OCI-LY1 (cell line): ENCODE measurements at regions not wholly inside any gene's neighbourhood (a gene's known extent, or its start where the extent isn't known, plus 50 kb on each side); places are given as distances from the start of the nearest gene placed in this dataset.

Experiments used
- H2AFZ ChIP-seq: fragments of 200-600 bp; sonication (generic), shearing (Covaris generic); 2 replicates; pipeline ENCODE4 v1.6.0; 2014; ENCODE audit warnings: antibody characterized with exemption, mild to moderate bottlenecking, low read length
- H3F3A ChIP-seq: fragments of 200-600 bp; sonication (generic), shearing (Covaris generic); 2 replicates; pipeline ENCODE4 v1.6.0; 2014; ENCODE audit warnings: mild to moderate bottlenecking, antibody characterized with exemption, low read length, moderate library complexity; ENCODE audit not compliant: insufficient read depth
- H3K27ac ChIP-seq: fragments of 200-600 bp; sonication (generic); 2 replicates; pipeline ENCODE4 v1.5.1; 2014; ENCODE audit warnings: low read length, mixed run types, mild to moderate bottlenecking, low read depth; ENCODE audit not compliant: poor library complexity, severe bottlenecking
- H3K27me3 ChIP-seq: fragments of 200-600 bp; sonication (generic); 2 replicates; pipeline ENCODE4 v1.6.0; 2014; ENCODE audit warnings: antibody characterized with exemption, mild to moderate bottlenecking, low read length, moderate library complexity; ENCODE audit not compliant: insufficient read depth
- H3K36me3 ChIP-seq: fragments of 200-600 bp; sonication (generic); 2 replicates; pipeline ENCODE4 v1.6.1; 2014; ENCODE audit warnings: mild to moderate bottlenecking, antibody characterized with exemption, low read length, moderate library complexity, mixed read lengths; ENCODE audit not compliant: insufficient read depth
- H3K4me1 ChIP-seq: fragments of 200-600 bp; sonication (generic); 2 replicates; pipeline ENCODE4 v1.5.1; 2014; ENCODE audit warnings: mild to moderate bottlenecking, low read length, moderate library complexity; ENCODE audit not compliant: insufficient read depth, severe bottlenecking
- H3K4me2 ChIP-seq: fragments of 200-600 bp; sonication (generic), shearing (Covaris generic); 2 replicates; pipeline ENCODE4 v1.6.1; 2014; ENCODE audit warnings: low read length
- H3K4me3 ChIP-seq: fragments of 200-600 bp; sonication (generic); 2 replicates; pipeline ENCODE4 v1.5.1; 2014; ENCODE audit warnings: low read length, low read depth, mild to moderate bottlenecking, mixed read lengths; ENCODE audit not compliant: poor library complexity, severe bottlenecking
- H3K79me2 ChIP-seq: fragments of 200-600 bp; shearing (Covaris generic); 2 replicates; pipeline ENCODE4 v1.6.1; 2016; ENCODE audit warnings: mixed run types, low read length, mixed read lengths; ENCODE audit not compliant: insufficient read depth
- H3K9ac ChIP-seq: fragments of 200-600 bp; sonication (generic), shearing (Covaris generic); 2 replicates; pipeline ENCODE4 v1.6.1; 2014; ENCODE audit warnings: mild to moderate bottlenecking, low read length, mixed read lengths
- H3K9me2 ChIP-seq: fragments of 200-600 bp; sonication (generic), shearing (Covaris generic); 2 replicates; pipeline ENCODE4 v1.6.1; 2014; ENCODE audit warnings: low read depth, mild to moderate bottlenecking, low read length, mixed read lengths
- H3K9me3 ChIP-seq: fragments of 200-600 bp; shearing (Covaris generic); 2 replicates; pipeline ENCODE4 v1.6.1; 2014; ENCODE audit warnings: low read length, mixed read lengths
- H4K20me1 ChIP-seq: fragments of 200-600 bp; sonication (generic), shearing (Covaris generic); 2 replicates; pipeline ENCODE4 v1.6.0; 2016; ENCODE audit warnings: mild to moderate bottlenecking, low read length; ENCODE audit not compliant: insufficient read depth
- CTCF ChIP-seq: fragments of 200-600 bp; sonication (generic), shearing (Covaris generic); IDR thresholded peaks from 2 replicates; pipeline ENCODE4 v1.5.1; 2017; ENCODE audit warnings: mild to moderate bottlenecking, antibody characterized with exemption, low read length, moderate library complexity, mixed read lengths
- EZH2 ChIP-seq: fragments of 200-600 bp; sonication (generic), shearing (Covaris generic); IDR thresholded peaks from 2 replicates; pipeline ENCODE4 v1.8.0; 2017; ENCODE audit warnings: borderline replicate concordance, mixed run types, mild to moderate bottlenecking, antibody characterized with exemption, low read length, moderate library complexity, mixed read lengths

GRCh38 chr14:104469591-104469990 lies 110.0 kb upstream of the C14orf180 start:
- Histone ChIP-seq H3K36me3 (no peaks in the 10 kb centered on the region), H2AFZ (no peak overlapping the region), H3K4me3 (no peak overlapping the region), H3K79me2 (no peaks in the 10 kb centered on the region), H3F3A (no peaks in the 10 kb centered on the region), H3K27ac (no peak overlapping the region), H3K9me3 (no peaks in the 10 kb centered on the region), H3K27me3 (no peaks in the 10 kb centered on the region; the same call in 1 of the 2 replicates), H3K4me2 (no peak overlapping the region), H3K4me1 (no peaks in the 10 kb centered on the region), H4K20me1 (no peaks in the 10 kb centered on the region), H3K9ac (no peak overlapping the region), H3K9me2 (no peaks in the 10 kb centered on the region)
- TF ChIP-seq CTCF (no peak), EZH2 (no peak)

GRCh38 chr14:104470588-104470987 lies 109.0 kb upstream of the C14orf180 start:
- Histone ChIP-seq H2AFZ (no peak overlapping the region), H3K9ac (no peak overlapping the region), H3K9me2 (no peaks in the 10 kb centered on the region), H4K20me1 (no peaks in the 10 kb centered on the region), H3K27me3 (no peaks in the 10 kb centered on the region; the same call in 1 of the 2 replicates), H3K36me3 (no peaks in the 10 kb centered on the region), H3K27ac (no peak overlapping the region), H3K4me3 (no peak overlapping the region), H3K79me2 (no peaks in the 10 kb centered on the region), H3K4me1 (no peaks in the 10 kb centered on the region), H3K9me3 (no peaks in the 10 kb centered on the region), H3K4me2 (no peak overlapping the region), H3F3A (no peaks in the 10 kb centered on the region)
- TF ChIP-seq CTCF (no peak), EZH2 (no peak)

GRCh38 chr14:104471114-104471513 lies 108.5 kb upstream of the C14orf180 start:
- TF ChIP-seq EZH2 (no peak), CTCF (no peak)
- no peaks in the 10 kb centered on the region for H3K4me1 ChIP-seq
- H3K9me3 ChIP-seq = no peaks in the 10 kb centered on the region
- H2AFZ ChIP-seq = no peak overlapping the region
- H3F3A ChIP-seq = no peaks in the 10 kb centered on the region
- no peak overlapping the region for H3K27ac ChIP-seq
- no peak overlapping the region for H3K4me2 ChIP-seq
- H3K4me3 ChIP-seq = no peak overlapping the region
- no peaks in the 10 kb centered on the region; the same call in 1 of the 2 replicates for H3K27me3 ChIP-seq
- H4K20me1 ChIP-seq = no peaks in the 10 kb centered on the region
- H3K9ac ChIP-seq = no peak overlapping the region
- no peaks in the 10 kb centered on the region for H3K9me2 ChIP-seq
- H3K36me3 ChIP-seq = no peaks in the 10 kb centered on the region
- H3K79me2 ChIP-seq = no peaks in the 10 kb centered on the region
